ENCODE measurements at regions not wholly inside any gene's neighbourhood (a gene's known extent, or its start where the extent isn't known, plus 50 kb on each side); places are given as distances from the start of the nearest gene placed in this dataset.

GRCh38 chr9:25814023-25814422 is 135.8 kb upstream of the TUSC1 start:
- TF ChIP-seq CTCF (IDR thresholded peaks at IDR 0.05) = no peak
- TF ChIP-seq POLR2AphosphoS5 (IDR thresholded peaks at IDR 0.05) = no peak

Measured in breast epithelium (tissue), 3 donors.